RWPE1 (cell line): ENCODE measurements at regions not wholly inside any gene's neighbourhood (a gene's known extent, or its start where the extent isn't known, plus 50 kb on each side); places are given as distances from the start of the nearest gene placed in this dataset.

ENCODE experiments used
- CTCF ChIA-PET: fragments of 350-600 bp; sonication (Branson Sonifier 250); formaldehyde crosslinking; extraction: SDS; loops from one replicate; lab custom pipeline; 2021; lab: Yijun Ruan, JAX
- POLR2A ChIA-PET: fragments of 400-600 bp; formaldehyde crosslinking; extraction: SDS; loops from one replicate; lab custom pipeline; 2020; ENCODE audit warnings: antibody characterized with exemption; ENCODE audit not compliant: low non-redundant PET; lab: Yijun Ruan, JAX
- DNase-seq: peaks from one replicate; pipeline ENCODE4 v3.0.0; 2012; ENCODE audit warnings: low spot score
- H3K27ac ChIP-seq: fragments of 450-650 bp; 2 replicates; pipeline ENCODE4 v1.5.1; 2017
- TF ChIP-seq, protein P1 (sequence below): fragments of 450-650 bp; conservative IDR thresholded peaks from 2 replicates; pipeline ENCODE4 v1.5.1; 2017; ENCODE audit warnings: low read depth, mild to moderate bottlenecking

DNA sequence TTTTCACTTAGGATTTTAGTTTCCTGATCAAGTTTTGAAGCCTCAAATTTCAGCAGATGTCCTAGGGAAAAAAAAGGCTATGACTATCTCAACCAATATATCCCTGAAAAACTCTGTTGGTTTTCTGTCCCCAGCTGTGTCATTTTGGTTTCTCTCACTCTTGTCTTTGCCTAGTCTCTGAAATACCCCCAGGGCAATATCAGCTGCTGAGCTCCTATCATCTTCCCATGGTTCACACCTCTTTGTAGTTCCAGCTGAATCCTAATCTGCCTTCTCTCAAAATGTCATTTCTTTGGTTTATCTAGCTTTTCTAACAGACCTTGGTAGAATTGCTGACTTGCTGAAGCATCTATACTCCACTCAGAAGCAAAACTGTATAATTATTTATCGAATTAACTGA lies 2370.5 kb downstream of the ARAP2 start:
- POLR2A ChIA-PET: no interaction called here
- CTCF ChIA-PET: no interaction called here
- TF ChIP-seq, protein P1, sequence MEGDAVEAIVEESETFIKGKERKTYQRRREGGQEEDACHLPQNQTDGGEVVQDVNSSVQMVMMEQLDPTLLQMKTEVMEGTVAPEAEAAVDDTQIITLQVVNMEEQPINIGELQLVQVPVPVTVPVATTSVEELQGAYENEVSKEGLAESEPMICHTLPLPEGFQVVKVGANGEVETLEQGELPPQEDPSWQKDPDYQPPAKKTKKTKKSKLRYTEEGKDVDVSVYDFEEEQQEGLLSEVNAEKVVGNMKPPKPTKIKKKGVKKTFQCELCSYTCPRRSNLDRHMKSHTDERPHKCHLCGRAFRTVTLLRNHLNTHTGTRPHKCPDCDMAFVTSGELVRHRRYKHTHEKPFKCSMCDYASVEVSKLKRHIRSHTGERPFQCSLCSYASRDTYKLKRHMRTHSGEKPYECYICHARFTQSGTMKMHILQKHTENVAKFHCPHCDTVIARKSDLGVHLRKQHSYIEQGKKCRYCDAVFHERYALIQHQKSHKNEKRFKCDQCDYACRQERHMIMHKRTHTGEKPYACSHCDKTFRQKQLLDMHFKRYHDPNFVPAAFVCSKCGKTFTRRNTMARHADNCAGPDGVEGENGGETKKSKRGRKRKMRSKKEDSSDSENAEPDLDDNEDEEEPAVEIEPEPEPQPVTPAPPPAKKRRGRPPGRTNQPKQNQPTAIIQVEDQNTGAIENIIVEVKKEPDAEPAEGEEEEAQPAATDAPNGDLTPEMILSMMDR: no peak

DNA sequence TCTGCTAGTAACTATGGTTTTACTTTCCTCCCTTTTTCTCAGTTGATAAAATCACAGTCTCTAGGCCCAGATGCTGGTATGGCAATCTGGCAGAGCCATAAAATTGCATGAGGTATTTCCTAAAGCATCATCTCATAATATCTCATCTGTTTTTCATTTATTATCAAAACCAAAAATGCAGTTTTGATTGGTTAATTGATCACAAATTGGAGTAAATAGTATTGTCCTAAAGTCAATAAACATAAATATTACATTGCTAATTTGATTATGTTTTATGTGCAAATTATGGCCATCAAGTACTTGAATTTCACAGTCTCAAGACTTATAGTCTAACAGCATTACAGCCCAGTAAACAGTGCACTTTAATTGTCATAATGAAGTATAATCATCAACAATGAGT lies 2365.6 kb downstream of the ARAP2 start:
- ChIA-PET POLR2A (no interaction called here), CTCF (no interaction called here)
- no peak overlapping the region for H3K27ac ChIP-seq
- DNase-seq: no peak
- TF ChIP-seq, protein P1: no peak

More for the DNA sequence above, 2370.5 kb downstream of the ARAP2 start:
- DNase-seq: no peak
- no peak overlapping the region for H3K27ac ChIP-seq

DNA sequence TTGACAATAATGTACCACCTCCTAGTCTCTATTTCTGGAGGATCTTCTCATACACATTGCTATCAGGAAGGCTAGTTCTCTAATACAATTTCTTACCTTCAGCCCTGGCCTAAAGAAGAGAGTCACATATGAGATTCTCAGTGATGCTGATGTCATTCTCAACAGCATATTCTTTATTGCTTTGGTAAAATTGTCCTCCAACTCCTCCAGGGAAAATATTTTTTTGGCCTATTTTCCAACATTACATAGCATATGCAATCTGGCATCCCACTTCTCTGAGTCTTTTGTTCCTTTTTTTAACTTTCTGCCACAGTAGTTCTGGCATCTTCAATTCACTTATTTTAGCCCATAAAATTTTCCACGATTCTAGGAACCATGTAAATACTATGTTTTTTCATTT lies 2363.1 kb downstream of the ARAP2 start:
- POLR2A ChIA-PET: no interaction called here
- TF ChIP-seq, protein P1: no peak
- DNase-seq: no peak
- CTCF ChIA-PET: no interaction called here
- H3K27ac ChIP-seq: no peak overlapping the region

DNA sequence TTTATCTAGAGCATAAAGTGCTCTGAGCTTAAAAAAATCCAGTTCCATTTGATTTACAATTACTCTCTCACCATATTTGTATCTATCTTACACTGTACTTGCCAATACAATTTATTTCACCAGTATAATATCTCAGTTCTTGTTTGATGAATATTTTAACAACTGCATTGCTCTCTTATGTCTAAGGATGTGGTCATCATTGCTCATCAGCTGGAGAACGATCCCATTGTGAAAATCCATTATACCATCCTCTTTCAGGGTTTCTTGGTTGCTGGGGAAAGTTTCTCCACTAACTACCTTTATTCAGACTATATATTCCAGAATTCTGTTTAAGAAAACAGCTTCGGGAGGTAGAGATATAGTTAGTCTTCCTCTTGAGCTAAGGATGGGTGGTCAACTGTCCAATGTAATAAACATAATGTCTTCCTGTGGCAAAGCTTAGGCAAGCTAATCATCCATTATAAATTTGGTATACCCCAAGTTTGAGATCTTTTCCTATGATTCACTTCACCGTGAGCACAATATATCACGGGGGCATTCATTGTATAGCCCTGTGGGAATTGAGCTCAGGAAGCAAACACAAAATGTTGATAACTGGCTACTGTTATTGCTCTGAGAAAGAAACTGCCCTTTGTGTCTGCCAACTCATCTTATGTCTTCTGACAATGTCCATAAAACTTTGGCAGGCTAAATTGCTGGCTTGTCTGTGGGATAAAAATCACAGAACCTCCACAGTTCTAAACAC lies 2361.9 kb downstream of the ARAP2 start:
- TF ChIP-seq, protein P1: no peak
- H3K27ac ChIP-seq: no peak overlapping the region
- ChIA-PET CTCF (no interaction called here), POLR2A (no interaction called here)
- DNase-seq: no peak

DNA sequence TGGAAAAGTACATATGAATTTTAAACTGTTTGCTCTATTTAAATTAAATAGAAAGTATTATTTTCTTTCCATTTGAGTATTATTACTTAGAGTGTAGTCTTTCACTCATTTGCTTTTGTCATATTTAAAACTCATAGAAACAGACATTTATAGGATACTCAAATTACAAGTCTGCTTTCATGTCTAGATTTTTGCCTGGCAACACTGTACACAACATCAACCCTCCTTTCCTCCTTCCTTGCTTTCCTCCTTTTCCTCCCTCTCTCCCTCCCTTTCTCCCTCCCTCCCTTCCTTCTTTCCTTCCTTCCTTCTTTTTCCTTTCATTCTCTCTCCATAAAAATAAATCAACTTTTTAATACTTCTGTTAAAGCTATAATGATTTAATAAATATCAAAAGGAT lies 2361.2 kb downstream of the ARAP2 start:
- TF ChIP-seq, protein P1: no peak
- ChIA-PET CTCF (no interaction called here), POLR2A (no interaction called here)
- H3K27ac ChIP-seq: no peak overlapping the region
- DNase-seq: no peak

DNA sequence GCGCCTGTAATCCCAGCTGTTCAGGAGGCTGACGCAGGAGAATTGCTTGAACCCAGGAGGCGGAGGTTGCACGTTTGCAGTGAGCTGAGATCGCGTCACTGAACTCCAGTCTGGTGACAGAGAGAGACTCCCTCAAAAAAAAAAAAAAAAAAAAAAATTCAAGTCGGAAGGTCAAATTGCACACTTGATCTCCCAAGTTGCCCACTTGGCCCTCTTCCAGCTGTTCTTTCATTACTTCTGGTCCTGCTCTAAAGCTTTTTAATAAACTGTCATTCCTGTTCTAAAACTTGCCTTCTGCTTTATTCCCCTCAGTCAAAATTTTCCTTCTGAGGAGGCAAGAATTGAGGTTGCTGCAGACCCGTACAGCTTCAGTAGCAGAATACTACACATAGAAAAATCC lies 2358.0 kb downstream of the ARAP2 start:
- ChIA-PET POLR2A (no interaction called here), CTCF (no interaction called here)
- DNase-seq: no peak
- H3K27ac ChIP-seq: no peak overlapping the region
- TF ChIP-seq, protein P1: no peak
